NCI-H82 (cell line): ENCODE measurements at regions not wholly inside any gene's neighbourhood (a gene's known extent, or its start where the extent isn't known, plus 50 kb on each side); places are given as distances from the start of the nearest gene placed in this dataset.
"Not testable (repeated sequence)": the region's sequence is repeated elsewhere in the genome, so short reads cannot be mapped to it uniquely, and the experiment has no call there.

Experiments
- DNase-seq: peaks from one replicate; lab custom pipeline; 2025; lab: John Stamatoyannopoulos, UW

DNA sequence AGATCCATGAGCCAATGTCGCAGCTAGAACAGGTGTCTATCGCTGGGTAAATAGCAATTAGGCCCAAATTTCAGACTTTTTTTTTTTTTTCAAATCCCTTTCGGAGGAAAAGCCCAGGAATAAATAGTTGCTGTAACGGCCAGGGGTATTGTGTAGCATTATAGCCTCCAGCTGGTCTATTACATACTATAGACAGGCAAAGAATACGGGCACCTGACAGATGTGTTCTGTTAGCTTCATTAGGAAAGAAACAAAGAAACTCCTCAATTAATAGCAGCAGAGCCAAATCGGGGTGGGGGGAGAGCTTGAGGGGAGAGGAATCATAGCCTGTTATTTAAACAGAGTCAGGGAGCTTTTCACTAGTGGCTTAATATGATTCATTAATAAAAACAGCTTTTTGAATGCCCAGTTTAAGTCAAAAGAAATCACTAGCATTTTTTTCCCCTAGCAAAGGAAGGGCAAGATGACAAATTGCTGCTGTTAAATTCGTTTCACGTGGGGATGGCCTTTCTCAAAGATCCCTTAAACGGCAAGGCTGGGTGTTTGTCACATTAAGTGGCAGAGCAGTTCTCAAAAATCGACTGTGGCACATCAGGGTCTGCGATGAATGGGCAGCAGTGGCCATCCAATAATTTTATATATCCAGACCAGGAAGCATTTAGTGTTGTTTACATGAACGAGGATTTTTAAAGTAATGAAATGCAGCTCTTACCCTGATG, 139.4 kb downstream of the ID4 start:
- DNase-seq, result peak; percentile 18

DNA sequence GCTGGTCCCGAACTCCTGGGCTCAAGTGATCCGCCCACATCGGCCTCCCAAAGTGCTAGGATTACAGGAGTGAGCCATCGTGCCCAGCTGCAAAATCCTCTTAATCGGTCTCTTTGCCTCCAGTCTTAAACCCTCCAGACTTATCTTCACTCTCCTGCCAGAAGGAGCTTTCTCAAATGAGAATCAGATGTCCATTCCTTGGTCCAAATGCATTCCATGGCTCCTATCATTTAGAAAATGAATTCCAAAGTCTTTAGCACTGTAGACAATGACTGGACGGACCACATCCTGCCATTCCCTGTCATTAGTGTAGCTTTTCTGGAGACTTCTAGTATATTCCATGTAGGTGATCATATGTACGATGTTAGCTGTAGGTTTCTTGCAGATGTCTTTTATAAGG, 141.9 kb downstream of the ID4 start:
- DNase-seq, result peak; percentile 81

DNA sequence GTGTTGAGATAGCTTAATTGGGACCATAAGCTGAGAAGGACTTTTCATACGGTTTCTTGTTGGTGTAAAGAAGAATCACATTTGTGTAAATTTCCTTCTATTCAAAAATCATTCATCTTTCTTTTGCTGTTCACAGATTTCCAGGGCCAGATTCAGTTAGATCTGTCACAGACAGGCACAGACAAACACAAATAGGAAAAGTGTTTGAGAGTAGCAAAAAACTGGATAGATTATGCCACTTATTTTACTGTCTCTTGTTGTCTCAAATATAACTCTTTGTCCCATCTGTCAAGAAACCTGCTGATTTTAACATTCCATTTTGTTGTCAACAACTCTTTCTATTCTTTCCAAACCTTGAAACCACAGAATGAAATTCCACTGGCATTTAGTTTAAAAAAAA, 142.8 kb downstream of the ID4 start:
- no peak for DNase-seq

DNA sequence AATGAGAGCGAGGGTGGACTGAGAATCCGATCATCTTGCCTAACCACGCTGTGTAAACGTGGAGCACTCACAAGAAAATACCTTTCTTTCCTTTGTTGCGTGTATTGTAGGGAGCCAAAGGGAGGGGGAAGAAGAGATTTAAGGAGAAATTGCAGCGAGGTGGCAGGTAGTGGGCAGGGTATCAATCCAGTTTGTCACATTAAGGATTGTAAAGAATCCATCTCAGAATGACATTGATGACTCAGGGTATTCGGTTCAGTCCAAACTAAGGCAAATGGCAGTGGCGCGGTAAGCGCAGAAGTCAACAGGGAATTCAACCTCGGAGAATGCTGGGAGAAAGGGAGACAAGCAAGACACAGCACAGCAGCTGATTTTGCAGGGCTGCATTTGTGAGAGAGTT, 146.2 kb downstream of the ID4 start:
- no peak for DNase-seq

DNA sequence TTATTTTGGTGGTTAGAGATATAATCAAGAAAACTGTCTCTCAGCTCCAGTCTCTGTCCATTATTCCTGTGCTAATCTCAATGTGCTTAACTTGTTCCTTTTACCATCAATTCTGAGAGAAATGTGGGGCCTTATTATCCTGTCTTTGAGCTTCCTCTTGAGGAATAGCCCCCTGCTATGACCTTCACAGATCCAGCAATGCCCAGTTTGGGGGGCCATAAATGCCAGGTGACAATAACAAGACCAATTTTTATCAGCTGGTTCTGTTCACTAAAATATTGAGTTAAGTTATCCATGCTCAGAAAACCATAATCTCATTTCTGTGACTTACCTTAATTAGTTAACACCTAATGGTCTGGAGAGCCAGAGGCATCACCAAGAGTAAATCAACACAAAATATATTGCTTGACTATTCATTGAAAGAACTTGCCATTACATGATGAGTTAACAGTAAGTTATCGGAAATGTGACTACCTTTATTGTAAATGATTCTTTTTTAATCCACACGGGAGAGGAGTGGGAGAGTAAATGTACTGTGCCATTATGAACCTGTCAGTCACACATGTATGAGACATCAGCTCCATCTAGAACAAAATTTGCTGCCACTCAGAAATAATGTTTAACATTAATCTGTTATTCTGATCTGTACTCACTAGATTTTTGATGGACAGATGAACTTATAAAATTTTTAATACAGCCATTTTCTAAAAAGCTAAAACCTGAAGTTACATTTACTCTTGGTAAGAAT, 149.7 kb downstream of the ID4 start:
- peak; percentile 24 for DNase-seq

DNA sequence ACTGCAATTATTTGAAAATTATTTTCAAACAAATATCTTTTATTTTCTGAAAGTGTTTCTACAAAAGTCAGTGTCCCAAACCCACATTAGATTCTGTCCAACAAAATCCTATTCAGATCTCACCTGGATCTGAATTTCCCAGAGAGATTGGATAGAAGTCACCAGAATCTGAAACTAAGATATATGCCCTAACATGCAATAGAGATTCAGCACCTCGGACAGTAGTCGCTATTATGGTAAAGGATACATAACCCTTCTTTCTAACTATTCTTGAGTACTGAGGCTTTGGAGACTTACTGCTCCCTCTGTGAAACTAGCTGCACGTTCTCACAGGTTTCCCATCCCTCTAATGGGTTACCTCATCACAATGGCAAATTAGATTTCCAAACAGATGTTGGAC, 151.4 kb downstream of the ID4 start:
- no peak for DNase-seq

DNA sequence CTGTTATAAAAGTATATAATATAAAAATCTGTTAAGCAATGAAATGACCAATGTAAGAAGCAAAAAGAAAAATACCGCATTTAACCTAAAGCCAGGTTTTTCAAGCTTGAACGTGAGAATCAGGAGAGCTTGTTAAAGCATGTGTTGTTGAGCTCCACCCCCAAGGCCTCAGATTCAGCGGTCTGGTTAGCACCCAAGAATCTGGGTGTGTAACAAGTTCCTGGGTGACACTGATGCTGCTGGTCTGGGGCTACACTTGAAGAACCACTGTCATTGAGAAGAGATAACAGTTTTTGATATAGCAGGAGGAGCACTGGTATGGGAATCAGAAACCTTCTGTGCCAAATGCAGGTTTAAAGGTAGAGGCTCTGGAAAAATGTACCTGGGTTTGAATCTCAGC, 154.0 kb downstream of the ID4 start:
- DNase-seq, result no peak

DNA sequence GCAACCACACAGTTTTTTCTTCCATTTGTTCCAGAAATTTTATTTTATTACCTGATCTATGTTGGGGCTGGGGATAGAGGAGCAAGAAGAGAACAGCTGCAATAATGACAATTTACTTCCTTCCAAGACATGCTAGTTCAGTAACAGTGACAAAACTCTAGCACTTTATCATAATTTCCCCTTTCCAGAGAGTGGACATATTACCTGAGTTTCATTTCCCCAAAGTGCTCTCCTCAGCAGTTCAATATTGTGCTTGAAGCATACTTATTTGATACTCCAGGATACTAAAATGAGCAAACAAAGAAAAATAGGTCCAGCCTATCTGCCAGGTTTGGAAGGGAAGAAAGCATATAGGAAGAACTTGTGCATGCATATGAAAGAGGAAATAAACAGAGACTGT, 157.7 kb downstream of the ID4 start:
- DNase-seq, result no peak

DNA sequence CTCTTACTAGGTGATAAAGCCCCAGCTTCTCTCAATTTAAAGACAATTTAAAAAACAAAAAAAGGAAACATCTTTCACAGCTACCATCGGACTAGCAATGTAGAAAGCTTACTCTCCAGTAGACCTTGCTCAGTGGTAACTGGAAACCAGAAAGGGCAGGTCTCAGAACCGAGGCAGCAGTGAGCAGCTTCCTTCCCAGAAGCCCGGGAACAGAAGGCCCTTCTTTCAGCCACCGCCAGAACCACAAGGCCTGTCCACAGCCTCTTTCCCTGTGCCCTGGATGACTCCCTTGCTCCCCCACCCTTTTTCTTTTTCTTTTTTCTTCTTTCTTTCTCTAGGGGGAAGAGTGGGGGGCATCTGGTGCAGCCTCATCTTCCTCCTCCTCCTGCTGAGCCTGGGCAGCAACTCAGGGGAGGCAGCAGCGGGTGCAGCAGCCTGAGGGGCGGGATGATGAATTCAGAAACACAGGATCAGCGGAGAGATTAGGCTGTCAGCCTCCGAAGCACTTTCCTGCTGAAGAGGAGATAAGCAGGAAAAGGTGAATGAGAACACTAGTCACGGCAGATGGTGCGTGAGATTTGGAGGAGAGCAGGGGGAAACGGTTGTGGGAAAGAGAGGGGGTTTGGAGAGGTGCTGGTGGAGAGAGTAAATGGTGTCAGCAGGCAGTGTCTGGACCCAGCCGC, 158.5 kb downstream of the ID4 start:
- DNase-seq, result peak; percentile 98

DNA sequence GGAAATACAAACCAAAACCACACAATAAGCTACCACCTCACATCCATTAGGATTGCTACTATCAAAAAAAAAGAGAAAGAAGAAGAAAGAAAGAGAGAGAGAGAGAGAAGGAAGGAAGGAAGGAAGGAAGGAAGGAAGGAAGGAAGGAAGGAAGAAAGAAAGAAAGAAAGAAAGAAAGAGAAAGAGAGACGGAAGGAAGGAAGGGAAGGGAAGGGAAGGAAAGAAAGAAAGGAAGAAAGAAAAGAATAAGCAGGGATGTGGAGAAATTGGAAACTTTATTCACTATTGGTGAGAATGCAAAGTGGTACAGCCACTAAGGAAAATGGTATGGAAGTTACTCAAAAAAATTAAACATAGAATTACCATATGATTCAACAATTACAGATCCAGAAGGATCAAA, 159.9 kb downstream of the ID4 start:
- no peak for DNase-seq

DNA sequence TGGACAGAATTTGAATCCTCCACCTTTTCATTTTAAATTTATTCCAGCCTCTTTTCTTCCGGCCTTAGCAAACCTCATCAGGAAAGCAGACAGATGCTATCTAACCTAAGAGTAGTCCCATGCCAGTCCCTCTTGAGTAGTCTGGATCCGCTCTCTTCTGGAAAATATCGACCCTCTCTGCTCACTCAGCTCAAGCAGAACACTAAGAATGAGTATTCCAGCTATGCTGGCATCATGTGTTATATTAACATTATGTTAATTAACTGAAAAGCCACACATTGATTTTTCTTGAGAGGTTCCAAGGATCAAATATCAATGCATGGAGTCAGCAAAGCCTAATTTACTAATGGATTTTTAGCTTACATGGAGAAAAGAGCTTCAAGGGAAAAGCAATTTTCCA, 161.4 kb downstream of the ID4 start:
- DNase-seq, result peak; percentile 17

DNA sequence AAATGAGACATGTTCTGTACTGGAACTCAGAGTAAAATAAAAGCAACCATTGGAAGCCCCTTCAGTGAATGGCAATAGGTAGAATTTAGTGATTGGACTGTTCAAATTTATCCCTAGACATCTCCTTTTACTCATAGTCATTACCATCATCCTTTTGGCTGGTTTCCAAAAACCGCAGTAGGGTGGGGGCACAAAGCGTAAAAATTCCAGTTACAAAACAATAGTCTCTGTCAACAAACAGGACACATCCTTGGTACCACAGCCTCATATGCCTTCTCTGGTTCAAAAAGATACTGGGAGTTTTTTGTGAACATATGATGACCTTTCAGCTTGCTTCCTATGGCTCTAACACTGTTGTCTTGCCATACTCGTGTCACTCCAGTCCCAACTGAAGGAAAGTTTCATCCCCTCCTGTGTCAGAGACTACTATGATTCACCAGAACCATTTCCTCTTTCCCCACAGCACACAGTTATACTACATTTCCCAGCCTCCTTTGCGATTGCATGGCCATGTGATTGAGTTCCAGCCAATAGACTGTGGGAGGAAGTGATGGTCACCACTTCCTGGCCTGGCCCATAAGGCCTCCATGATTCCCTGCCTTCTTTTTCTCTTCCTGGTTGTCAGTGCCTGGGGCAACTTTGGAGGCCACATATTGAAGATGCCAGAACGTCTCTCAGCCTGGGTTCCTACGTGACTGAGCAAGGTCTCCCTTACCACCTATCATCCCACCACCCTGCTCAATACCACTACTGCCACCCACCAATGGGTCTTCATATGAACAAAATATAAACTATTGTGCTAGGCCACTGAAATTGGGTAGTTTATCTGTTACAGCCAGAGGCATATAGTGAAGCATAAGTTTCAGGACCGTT, 162.4 kb downstream of the ID4 start:
- peak; percentile 68 for DNase-seq

DNA sequence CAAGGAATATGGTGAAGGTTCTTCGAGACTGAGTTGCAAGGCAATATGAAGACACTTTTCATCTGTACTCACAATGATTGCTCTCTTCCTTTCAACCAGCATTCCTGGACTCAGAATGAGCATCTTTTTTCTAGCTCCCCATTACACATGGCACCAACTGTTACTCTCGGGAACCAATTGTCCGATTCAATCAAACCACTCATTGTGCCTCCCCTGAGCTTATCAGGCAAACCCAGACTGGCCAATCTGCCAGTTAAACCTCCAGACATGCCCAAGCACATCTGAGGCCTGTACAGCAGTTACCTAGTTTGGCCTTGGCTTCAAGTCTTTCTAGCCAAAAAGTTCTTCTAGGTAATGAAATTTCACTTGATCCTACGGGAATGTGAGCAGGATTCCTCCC, 164.1 kb downstream of the ID4 start:
- no peak for DNase-seq

DNA sequence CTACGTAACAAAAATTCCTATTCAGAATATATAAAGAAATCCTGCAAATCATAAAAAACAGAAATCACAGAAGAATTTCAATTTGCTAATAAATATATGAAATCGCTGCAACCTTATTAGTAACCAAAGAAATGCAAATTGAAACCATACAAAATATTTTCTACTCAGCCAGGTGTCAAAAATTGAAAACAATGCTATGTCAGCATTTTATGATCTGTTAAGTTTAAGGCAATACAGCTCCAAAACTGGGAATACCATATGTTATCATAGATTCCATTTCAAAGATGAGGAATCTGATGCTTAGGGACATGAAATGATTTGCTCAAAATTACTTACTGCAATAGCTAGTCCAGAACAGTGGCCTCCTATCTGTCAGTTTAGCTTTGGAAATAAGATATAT, 168.9 kb downstream of the ID4 start:
- DNase-seq, result no peak

DNA sequence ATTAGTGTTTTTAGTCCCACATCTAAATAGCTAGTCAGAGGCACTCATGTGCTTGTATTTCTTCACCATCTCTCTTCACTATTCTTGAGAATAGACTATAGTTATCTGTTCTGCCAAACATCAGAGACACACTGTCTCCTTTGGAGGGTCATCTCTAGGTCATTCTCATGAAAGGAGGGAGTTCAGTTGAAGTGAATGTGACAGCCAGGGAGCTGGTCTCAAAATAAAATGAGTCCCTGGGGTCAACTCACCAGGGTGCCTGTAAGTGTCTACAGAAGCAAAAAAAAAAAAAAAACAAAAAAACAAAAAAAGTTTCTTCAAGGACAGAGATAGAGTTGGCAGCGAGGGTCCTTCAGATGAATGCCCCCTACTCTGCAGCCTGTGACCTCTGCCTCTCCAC, 171.0 kb downstream of the ID4 start:
- no peak for DNase-seq

DNA sequence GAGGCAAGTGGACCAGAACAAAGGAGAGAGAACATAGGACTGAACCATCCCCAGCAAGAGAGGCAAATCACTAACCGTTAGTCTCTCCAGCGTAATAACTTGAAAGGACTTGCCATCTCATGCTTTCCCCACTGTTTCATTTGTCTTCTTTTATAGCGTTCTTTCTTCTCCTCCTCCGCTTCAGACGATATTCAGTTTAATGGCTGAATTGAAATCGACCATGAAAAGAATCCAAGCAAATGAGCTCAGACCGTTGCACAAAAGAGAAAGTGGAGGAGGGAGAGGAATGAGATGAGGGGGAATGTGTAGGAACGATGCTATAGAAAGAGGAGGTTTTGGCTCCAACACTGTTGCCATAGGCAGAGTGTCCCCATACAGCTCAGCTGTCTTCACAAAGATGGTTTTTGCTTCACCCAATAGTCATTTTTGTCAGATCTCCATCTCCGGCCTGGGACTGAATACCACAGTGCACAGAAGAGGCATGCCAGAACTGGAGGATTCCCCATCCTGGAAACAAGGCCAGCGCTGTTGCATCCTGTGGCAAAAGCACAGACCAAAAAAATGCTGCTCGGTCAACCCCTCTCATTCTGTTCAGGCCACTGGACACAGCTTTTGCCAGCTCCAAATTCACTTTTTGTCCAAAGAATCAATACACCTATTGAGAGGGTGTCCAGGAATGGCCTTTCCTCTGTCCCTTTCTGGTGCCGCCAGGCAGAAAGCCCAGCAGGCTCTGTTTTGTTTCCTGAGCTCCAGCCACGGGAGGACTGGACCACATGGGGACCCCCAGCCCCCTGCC, 176.1 kb downstream of the ID4 start:
- no peak for DNase-seq

DNA sequence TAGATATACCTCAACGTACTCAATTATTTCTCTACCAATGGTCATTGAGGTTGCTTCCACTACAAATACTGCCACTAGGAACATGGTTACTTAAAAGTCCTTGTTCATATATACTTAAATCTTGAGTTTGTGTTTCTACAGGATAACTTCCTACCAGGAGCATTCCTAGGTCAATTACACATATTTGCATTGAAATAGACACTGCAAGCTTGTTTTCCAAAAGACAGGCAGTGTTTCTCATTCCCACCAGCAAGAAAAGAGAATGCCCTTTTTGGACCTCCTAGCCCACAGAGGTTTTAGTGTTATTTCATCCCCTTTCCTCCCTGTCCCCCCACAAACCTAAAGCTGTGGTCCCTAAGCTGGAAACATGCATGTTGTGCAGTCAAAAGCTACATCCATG, 177.3 kb downstream of the ID4 start:
- no peak for DNase-seq

DNA sequence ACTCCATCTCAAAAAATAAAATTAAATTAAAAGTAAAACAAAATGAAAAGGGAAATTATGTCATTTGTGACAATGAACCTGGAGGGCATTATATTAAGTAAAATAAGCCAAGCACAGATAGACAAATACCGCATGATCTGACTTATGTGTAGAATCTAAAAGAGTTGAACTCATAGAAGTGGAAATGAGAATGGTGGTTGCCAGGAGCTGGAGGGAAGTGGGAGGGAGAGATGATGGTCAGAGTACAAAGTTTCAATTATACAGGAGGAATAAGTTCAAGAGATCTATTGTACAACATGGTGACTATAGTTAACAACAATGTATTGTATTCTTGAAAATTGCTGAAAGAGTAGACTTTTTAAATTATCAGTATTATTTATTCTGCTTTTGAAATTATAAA, 183.4 kb downstream of the ID4 start:
- DNase-seq, result no peak

DNA sequence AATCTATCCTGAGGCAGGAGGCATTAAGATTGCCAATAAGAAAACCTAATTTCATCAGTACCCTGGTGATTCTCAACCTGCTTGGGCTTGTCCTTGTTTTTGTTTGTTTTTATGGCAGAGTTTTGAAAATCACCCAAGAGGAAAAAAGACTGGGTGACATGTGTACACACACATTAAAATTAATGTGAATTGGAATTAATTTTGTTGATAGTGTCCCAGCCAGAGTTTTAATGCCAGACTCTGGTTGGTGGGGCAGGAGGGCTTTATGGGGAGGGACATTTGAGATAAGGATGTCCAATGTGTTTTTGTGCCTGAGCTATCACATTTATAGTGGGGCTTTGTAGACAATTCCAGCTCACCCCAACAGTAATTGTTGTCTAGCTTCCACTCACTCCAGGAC, 184.6 kb downstream of the ID4 start:
- DNase-seq, result no peak

DNA sequence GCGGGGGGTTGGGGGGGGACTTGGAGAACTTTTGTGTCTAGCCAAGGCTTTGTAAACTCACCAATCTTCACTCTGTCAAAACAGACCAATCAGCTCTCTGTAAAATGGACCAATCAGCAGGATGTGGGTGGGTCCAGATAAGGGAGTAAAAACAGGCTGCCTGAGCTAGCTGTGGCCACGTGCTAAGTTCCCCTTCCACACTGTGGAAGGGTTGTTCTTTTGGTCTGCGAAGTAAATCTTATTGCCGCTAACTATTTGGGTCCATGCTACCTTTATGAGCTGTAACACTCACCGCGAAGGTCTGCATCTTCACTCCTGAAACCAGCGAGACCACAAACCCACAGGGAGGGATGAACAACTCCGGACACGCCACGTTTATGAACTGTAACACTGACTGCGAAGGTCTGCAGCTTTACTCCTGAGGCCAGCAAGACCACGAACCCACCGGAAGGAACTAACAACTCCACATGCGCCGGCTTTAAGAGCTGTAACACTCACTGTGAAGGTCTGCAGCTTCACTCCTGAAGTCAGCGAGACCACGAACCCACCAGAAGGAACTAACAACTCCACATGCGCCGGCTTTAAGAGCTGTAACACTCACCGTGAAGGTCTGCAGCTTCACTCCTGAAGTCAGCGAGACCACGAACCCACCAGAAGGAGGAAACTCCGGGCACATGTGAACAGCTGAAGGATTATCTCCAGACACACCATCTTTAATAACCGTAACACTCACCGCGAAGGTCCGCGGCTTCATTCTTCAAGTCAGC, 186.6 kb downstream of the ID4 start:
- not testable (repeated sequence) for DNase-seq

DNA sequence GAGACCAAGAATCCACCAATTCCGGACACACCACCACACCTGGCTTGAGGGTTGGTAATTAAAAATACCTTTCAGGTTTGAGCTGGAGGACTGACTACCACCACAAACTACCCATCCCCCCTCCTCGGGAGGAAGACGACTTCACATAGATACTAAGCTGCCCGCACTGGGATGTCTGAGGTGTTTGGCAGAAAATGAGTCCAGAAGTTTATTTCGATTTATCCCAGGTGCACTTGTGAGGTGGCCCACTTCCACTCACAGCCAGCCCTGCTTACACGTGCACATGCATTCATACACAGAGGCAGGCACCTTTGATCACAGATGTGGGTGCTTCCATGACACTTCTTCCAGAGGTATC, 187.1 kb downstream of the ID4 start:
- no peak for DNase-seq
